ENCODE measurements at regions not wholly inside any gene's neighbourhood (a gene's known extent, or its start where the extent isn't known, plus 50 kb on each side); places are given as distances from the start of the nearest gene placed in this dataset.

DNA sequence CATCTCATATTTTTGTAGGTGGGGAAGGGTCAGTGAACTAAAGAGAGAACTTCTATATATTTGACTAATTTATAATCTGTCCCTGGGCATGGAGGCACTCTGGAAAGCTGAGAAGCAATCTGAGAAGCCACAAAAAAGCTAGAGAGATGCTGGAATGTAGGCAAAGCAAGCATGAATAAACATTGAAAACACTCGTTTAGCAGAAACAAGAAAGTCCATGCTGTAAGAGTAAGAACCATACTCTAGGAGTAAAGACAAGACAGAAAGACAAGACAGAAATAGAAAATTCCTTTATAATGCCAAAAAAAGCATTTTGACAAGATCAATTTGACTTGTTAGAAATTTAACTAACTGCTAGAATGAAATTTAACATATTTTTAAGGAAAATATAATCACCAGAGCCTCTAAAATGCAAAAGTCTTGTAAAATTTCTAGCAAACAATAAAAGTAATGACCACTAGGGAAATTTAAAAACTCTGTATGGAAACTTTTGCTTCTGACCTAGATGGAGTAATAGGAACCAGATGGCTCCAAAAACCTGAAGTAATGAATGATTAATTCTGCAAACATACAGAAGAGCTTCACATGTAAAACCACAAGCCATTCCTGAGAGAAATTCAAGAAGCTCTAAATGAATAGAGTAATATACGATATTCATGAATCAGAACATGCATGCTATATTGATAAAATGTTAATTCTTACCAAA is 625.7 kb upstream of the PTCHD4 start:
- 60% methylated on average over 2 of the region's 2 CpGs for WGBS
- Histone ChIP-seq H3K9ac (ENCODE audit: low read depth in 1 of 2, low read length in 2 of 2) (no peak overlapping the region), H3K9me3 (ENCODE audit: control insufficient read depth in 4 of 4, low read length in 3 of 4) (no peaks in the 10 kb centered on the region), H3K27me3 (ENCODE audit: control insufficient read depth in 4 of 4, insufficient read depth in 4 of 4, low read length in 3 of 4) (no peaks in the 10 kb centered on the region), H3K4me1 (ENCODE audit: control insufficient read depth in 4 of 4, insufficient read depth in 4 of 4, low read length in 3 of 4) (no peaks in the 10 kb centered on the region), H3K27ac (ENCODE audit: low read depth in 1 of 2, low read length in 2 of 2) (no peak overlapping the region), H3K36me3 (ENCODE audit: control insufficient read depth in 4 of 4, insufficient read depth in 3 of 4, low read depth in 1 of 4, low read length in 3 of 4) (no peaks in the 10 kb centered on the region), H3K4me3 (ENCODE audit: low read depth in 1 of 3, low read length in 3 of 3) (no peak overlapping the region)
- TF ChIP-seq RXRA (IDR thresholded peaks at IDR 0.05) = no peak
- no peak for TF ChIP-seq HNF4G (IDR thresholded peaks at IDR 0.05)
- no peak for DNase-seq (ENCODE audit: low spot score)

DNA sequence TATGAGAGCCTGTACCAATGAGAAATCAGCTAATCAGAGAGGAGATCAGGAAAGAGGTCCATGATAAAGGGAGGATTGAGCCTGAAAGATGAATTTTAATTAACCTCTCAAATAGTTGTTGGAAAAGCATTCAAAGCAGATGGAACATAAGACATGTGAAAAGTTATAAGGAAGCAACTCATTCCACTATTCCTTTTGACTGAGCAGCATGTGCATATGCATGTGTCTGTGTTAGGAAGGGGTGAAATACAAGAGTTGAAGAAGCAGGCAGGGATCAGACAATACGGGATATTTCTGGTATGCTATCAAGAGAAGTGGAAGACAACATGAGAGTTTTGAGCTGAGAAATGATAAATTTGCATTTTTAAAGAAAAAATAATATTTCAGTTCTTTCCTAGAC is 624.8 kb upstream of the PTCHD4 start:
- Histone ChIP-seq H3K4me3 (ENCODE audit: low read depth in 1 of 3, low read length in 3 of 3) (no peak overlapping the region), H3K9ac (ENCODE audit: low read depth in 1 of 2, low read length in 2 of 2) (no peak overlapping the region), H3K9me3 (ENCODE audit: control insufficient read depth in 4 of 4, low read length in 3 of 4) (no peaks in the 10 kb centered on the region), H3K36me3 (ENCODE audit: control insufficient read depth in 4 of 4, insufficient read depth in 3 of 4, low read depth in 1 of 4, low read length in 3 of 4) (no peaks in the 10 kb centered on the region), H3K27ac (ENCODE audit: low read depth in 1 of 2, low read length in 2 of 2) (no peak overlapping the region), H3K4me1 (ENCODE audit: control insufficient read depth in 4 of 4, insufficient read depth in 4 of 4, low read length in 3 of 4) (no peaks in the 10 kb centered on the region), H3K27me3 (ENCODE audit: control insufficient read depth in 4 of 4, insufficient read depth in 4 of 4, low read length in 3 of 4) (no peaks in the 10 kb centered on the region)
- no peak for DNase-seq (ENCODE audit: low spot score)
- TF ChIP-seq JUND (IDR thresholded peaks at IDR 0.05) (no peak), FOXA2 (IDR thresholded peaks at IDR 0.05) (no peak), TAF1 (conservative IDR thresholded peaks at IDR 0.05) (no peak), EGR1 (IDR thresholded peaks at IDR 0.05; ENCODE audit: low read depth in 2 of 2) (no peak), HNF4A (conservative IDR thresholded peaks at IDR 0.05) (no peak), SP1 (IDR thresholded peaks at IDR 0.05) (no peak), GABPA (IDR thresholded peaks at IDR 0.05 in 1 of 2, conservative IDR thresholded peaks at IDR 0.05 in 1 of 2) (no peak), FOXA1 (IDR thresholded peaks at IDR 0.05) (no peak)
- TF ChIP-seq, protein P1, sequence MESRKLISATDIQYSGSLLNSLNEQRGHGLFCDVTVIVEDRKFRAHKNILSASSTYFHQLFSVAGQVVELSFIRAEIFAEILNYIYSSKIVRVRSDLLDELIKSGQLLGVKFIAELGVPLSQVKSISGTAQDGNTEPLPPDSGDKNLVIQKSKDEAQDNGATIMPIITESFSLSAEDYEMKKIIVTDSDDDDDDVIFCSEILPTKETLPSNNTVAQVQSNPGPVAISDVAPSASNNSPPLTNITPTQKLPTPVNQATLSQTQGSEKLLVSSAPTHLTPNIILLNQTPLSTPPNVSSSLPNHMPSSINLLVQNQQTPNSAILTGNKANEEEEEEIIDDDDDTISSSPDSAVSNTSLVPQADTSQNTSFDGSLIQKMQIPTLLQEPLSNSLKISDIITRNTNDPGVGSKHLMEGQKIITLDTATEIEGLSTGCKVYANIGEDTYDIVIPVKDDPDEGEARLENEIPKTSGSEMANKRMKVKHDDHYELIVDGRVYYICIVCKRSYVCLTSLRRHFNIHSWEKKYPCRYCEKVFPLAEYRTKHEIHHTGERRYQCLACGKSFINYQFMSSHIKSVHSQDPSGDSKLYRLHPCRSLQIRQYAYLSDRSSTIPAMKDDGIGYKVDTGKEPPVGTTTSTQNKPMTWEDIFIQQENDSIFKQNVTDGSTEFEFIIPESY (IDR thresholded peaks at IDR 0.05) = no peak
- 66% methylated on average over 1 of the region's 1 CpG for WGBS

DNA sequence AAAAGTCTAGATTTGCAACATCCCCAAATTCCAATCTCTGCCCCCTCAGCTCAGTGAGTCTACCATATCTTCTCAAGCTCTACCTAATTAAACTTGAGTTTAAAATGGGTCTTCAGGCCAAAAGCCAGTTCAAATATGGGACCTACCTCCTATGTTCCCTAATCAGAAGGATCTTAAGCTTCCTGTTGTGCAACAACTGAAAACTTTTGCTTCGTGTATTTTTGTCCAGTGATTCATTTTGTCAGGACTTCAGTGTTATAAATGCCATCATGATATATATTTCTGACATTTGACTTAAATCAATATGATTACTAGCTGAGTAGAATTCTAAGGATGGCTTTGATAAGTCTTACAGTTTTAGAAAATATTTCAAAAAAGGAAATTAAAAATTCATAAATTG is 622.6 kb upstream of the PTCHD4 start:
- no peak overlapping the region for H3K4me3 ChIP-seq (ENCODE audit: low read depth in 1 of 3, low read length in 3 of 3)
- no peak for DNase-seq (ENCODE audit: low spot score)
- no peaks in the 10 kb centered on the region for H3K27me3 ChIP-seq (ENCODE audit: control insufficient read depth in 4 of 4, insufficient read depth in 4 of 4, low read length in 3 of 4)
- H3K36me3 ChIP-seq (ENCODE audit: control insufficient read depth in 4 of 4, insufficient read depth in 3 of 4, low read depth in 1 of 4, low read length in 3 of 4) = no peaks in the 10 kb centered on the region
- TF ChIP-seq EGR1 (IDR thresholded peaks at IDR 0.05; ENCODE audit: low read depth in 2 of 2) (no peak), JUND (IDR thresholded peaks at IDR 0.05) (no peak)
- H3K9me3 ChIP-seq (ENCODE audit: control insufficient read depth in 4 of 4, low read length in 3 of 4) = no peaks in the 10 kb centered on the region
- no peaks in the 10 kb centered on the region for H3K4me1 ChIP-seq (ENCODE audit: control insufficient read depth in 4 of 4, insufficient read depth in 4 of 4, low read length in 3 of 4)
- no peak overlapping the region for H3K9ac ChIP-seq (ENCODE audit: low read depth in 1 of 2, low read length in 2 of 2)
- no peak overlapping the region for H3K27ac ChIP-seq (ENCODE audit: low read depth in 1 of 2, low read length in 2 of 2)
- 44% methylated on average over 1 of the region's 1 CpG for WGBS

DNA sequence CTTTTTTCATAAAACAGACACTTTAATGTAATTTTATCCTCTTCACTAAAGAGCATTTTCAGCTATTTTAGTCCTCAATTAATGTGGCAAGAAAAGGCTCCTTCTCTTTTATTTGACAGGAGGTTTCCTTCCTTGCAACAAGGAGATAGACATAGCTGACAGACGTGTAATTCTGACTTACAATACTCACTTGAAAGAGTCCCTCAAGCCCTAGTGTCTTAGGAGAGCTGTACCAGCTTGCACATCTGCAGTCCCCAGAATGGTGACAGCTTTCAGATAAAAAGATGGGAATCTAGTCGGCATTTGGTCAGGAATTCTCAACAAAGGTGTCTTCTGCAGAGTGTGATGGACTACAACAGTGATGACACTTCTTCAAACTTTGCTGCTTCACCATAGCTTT is 603.7 kb upstream of the PTCHD4 start:
- Histone ChIP-seq H3K9me3 (ENCODE audit: control insufficient read depth in 4 of 4, low read length in 3 of 4) (no peaks in the 10 kb centered on the region), H3K27ac (ENCODE audit: low read depth in 1 of 2, low read length in 2 of 2) (no peak overlapping the region), H3K4me1 (ENCODE audit: control insufficient read depth in 4 of 4, insufficient read depth in 4 of 4, low read length in 3 of 4) (no peaks in the 10 kb centered on the region), H3K9ac (ENCODE audit: low read depth in 1 of 2, low read length in 2 of 2) (no peak overlapping the region), H3K27me3 (ENCODE audit: control insufficient read depth in 4 of 4, insufficient read depth in 4 of 4, low read length in 3 of 4) (no peaks in the 10 kb centered on the region), H3K36me3 (ENCODE audit: control insufficient read depth in 4 of 4, insufficient read depth in 3 of 4, low read depth in 1 of 4, low read length in 3 of 4) (no peaks in the 10 kb centered on the region), H3K4me3 (ENCODE audit: low read depth in 1 of 3, low read length in 3 of 3) (no peak overlapping the region)
- DNase-seq (ENCODE audit: low spot score) = no peak
- WGBS = 52% methylated on average over 2 of the region's 2 CpGs
- TF ChIP-seq NR2F2 (IDR thresholded peaks at IDR 0.05) = no peak
- TF ChIP-seq GABPA (IDR thresholded peaks at IDR 0.05 in 1 of 2, conservative IDR thresholded peaks at IDR 0.05 in 1 of 2) = no peak
- no peak for TF ChIP-seq RXRA (IDR thresholded peaks at IDR 0.05)
- no peak for TF ChIP-seq SP1 (IDR thresholded peaks at IDR 0.05)
- TF ChIP-seq FOXA2 (IDR thresholded peaks at IDR 0.05) = no peak
- no peak for TF ChIP-seq HNF4A (conservative IDR thresholded peaks at IDR 0.05)
- TF ChIP-seq, protein P2, sequence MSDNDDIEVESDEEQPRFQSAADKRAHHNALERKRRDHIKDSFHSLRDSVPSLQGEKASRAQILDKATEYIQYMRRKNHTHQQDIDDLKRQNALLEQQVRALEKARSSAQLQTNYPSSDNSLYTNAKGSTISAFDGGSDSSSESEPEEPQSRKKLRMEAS (IDR thresholded peaks at IDR 0.05) = no peak
- TF ChIP-seq TAF1 (conservative IDR thresholded peaks at IDR 0.05) = no peak
- no peak for TF ChIP-seq FOXA1 (IDR thresholded peaks at IDR 0.05)
- TF ChIP-seq, protein P3, sequence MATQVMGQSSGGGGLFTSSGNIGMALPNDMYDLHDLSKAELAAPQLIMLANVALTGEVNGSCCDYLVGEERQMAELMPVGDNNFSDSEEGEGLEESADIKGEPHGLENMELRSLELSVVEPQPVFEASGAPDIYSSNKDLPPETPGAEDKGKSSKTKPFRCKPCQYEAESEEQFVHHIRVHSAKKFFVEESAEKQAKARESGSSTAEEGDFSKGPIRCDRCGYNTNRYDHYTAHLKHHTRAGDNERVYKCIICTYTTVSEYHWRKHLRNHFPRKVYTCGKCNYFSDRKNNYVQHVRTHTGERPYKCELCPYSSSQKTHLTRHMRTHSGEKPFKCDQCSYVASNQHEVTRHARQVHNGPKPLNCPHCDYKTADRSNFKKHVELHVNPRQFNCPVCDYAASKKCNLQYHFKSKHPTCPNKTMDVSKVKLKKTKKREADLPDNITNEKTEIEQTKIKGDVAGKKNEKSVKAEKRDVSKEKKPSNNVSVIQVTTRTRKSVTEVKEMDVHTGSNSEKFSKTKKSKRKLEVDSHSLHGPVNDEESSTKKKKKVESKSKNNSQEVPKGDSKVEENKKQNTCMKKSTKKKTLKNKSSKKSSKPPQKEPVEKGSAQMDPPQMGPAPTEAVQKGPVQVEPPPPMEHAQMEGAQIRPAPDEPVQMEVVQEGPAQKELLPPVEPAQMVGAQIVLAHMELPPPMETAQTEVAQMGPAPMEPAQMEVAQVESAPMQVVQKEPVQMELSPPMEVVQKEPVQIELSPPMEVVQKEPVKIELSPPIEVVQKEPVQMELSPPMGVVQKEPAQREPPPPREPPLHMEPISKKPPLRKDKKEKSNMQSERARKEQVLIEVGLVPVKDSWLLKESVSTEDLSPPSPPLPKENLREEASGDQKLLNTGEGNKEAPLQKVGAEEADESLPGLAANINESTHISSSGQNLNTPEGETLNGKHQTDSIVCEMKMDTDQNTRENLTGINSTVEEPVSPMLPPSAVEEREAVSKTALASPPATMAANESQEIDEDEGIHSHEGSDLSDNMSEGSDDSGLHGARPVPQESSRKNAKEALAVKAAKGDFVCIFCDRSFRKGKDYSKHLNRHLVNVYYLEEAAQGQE (IDR thresholded peaks at IDR 0.05) = no peak
- no peak for TF ChIP-seq YY1 (IDR thresholded peaks at IDR 0.05)
- TF ChIP-seq RAD21 (IDR thresholded peaks at IDR 0.05) = no peak
- no peak for TF ChIP-seq JUND (IDR thresholded peaks at IDR 0.05)
- no peak for TF ChIP-seq HNF4G (IDR thresholded peaks at IDR 0.05)

Measured in liver (tissue), 7 donors.